Right atrium auricular region (tissue), 2 donors: ENCODE measurements at regions not wholly inside any gene's neighbourhood (a gene's known extent, or its start where the extent isn't known, plus 50 kb on each side); places are given as distances from the start of the nearest gene placed in this dataset.

Experiments
- DNase-seq: peaks from one replicate; pipeline ENCODE4 v3.0.0-alpha.2; 2019; ENCODE audit warnings: low spot score
- H3K27ac ChIP-seq, 2 donors: fragments of 200-600 bp; sonication (generic); 1 replicate in 1 of 2; 2 replicates in 1 of 2; pipeline ENCODE4 v1.5.1; 2016 to 2019
- H3K27me3 ChIP-seq, 2 donors: fragments of 200-600 bp; sonication (generic); one replicate each; pipeline versions ENCODE4 v1.5.1 to v1.6.0; 2017 to 2019
- H3K36me3 ChIP-seq: fragments of 200-600 bp; sonication (generic); one replicate; pipeline ENCODE4 v1.5.1; 2016
- H3K4me1 ChIP-seq, 2 donors: fragments of 200-600 bp; sonication (generic); one replicate each; pipeline versions ENCODE4 v1.5.1 to v1.6.0; 2017 to 2019
- H3K4me3 ChIP-seq, 2 donors: fragments of 200-600 bp; sonication (generic); 1 replicate in 1 of 2; 2 replicates in 1 of 2; pipeline ENCODE4 v1.5.1; 2017 to 2019; ENCODE audit warnings: mild to moderate bottlenecking in 1 of 2, moderate library complexity in 1 of 2
- H3K9me3 ChIP-seq, 2 donors: fragments of 200-600 bp; sonication (generic); one replicate each; pipeline ENCODE4 v1.5.1; 2019
- CTCF ChIP-seq, 2 donors: fragments of 200-600 bp; sonication (generic); IDR thresholded peaks; one replicate each; pipeline ENCODE4 v1.5.1; 2019; ENCODE audit warnings: antibody characterized with exemption in 2 of 2

GRCh38 chr5:89120719-89121118, 237.7 kb upstream of the MEF2C start:
- TF ChIP-seq CTCF (IDR thresholded peaks at IDR 0.05): no peak

GRCh38 chr5:89117124-89117644, 234.2 kb upstream of the MEF2C start:
- no peak overlapping the region for H3K27ac ChIP-seq
- no peaks in the 10 kb centered on the region for H3K36me3 ChIP-seq
- H3K9me3 ChIP-seq: no peaks in the 10 kb centered on the region
- H3K27me3 ChIP-seq: no peaks in the 10 kb centered on the region
- no peak overlapping the region for H3K4me3 ChIP-seq
- DNase-seq: no peak
- no peaks in the 10 kb centered on the region for H3K4me1 ChIP-seq
- no peak for TF ChIP-seq CTCF (IDR thresholded peaks at IDR 0.05)

More at GRCh38 chr5:89120719-89121118, 237.7 kb upstream of the MEF2C start:
- Histone ChIP-seq H3K9me3 (no peaks in the 10 kb centered on the region), H3K36me3 (no peaks in the 10 kb centered on the region), H3K27ac (no peak overlapping the region), H3K27me3 (no peaks in the 10 kb centered on the region), H3K4me3 (no peak overlapping the region), H3K4me1 (no peaks in the 10 kb centered on the region)
- peak; percentile 58 for DNase-seq

- no peak for DNase-seq
- no peak for TF ChIP-seq CTCF (IDR thresholded peaks at IDR 0.05)
- H3K4me3 ChIP-seq: no peak overlapping the region
- no peaks in the 10 kb centered on the region for H3K27me3 ChIP-seq
- H3K27ac ChIP-seq: no peak overlapping the region
- H3K4me1 ChIP-seq: no peaks in the 10 kb centered on the region
- no peaks in the 10 kb centered on the region for H3K9me3 ChIP-seq
- no peaks in the 10 kb centered on the region for H3K36me3 ChIP-seq
These were observed 228.1 kb upstream of the MEF2C start for GRCh38 chr5:89110916-89111646.

- H3K4me1 ChIP-seq: no peaks in the 10 kb centered on the region
- no peak overlapping the region for H3K27ac ChIP-seq
- no peak for DNase-seq
- no peaks in the 10 kb centered on the region for H3K9me3 ChIP-seq
- H3K36me3 ChIP-seq: no peaks in the 10 kb centered on the region
- H3K4me3 ChIP-seq: no peak overlapping the region
- TF ChIP-seq CTCF (IDR thresholded peaks at IDR 0.05): no peak
- H3K27me3 ChIP-seq: no peaks in the 10 kb centered on the region
These were observed 223.5 kb upstream of the MEF2C start for GRCh38 chr5:89106480-89106879.

- Histone ChIP-seq H3K9me3 (no peaks in the 10 kb centered on the region), H3K27ac (no peak overlapping the region)
These were observed 222.9 kb upstream of the MEF2C start for GRCh38 chr5:89105836-89106235.

More at GRCh38 chr5:89105836-89106235, 222.9 kb upstream of the MEF2C start:
- Histone ChIP-seq H3K4me1 (no peaks in the 10 kb centered on the region), H3K36me3 (no peaks in the 10 kb centered on the region), H3K4me3 (no peak overlapping the region), H3K27me3 (no peaks in the 10 kb centered on the region)
- no peak for TF ChIP-seq CTCF (IDR thresholded peaks at IDR 0.05)
- no peak for DNase-seq
